ENCODE measurements at regions not wholly inside any gene's neighbourhood (a gene's known extent, or its start where the extent isn't known, plus 50 kb on each side); places are given as distances from the start of the nearest gene placed in this dataset.

GRCh38 chr17:37802712-37803416, 58.0 kb upstream of the HNF1B start:
- no peak for TF ChIP-seq SUZ12 (IDR thresholded peaks at IDR 0.05; ENCODE audit: extremely low read depth, insufficient read depth, insufficient read length)
- no peak for TF ChIP-seq ZNF274 (IDR thresholded peaks at IDR 0.05; ENCODE audit: low read depth, low read length)
- TF ChIP-seq YY1 (IDR thresholded peaks at IDR 0.05; ENCODE audit: insufficient read depth, insufficient read length) = no peak
- no peaks in the 10 kb centered on the region for H3K4me1 ChIP-seq (ENCODE audit: insufficient read depth, insufficient read length)
- DNase-seq (ENCODE audit: low read depth, low spot score) = no peak
- H3K9me3 ChIP-seq (ENCODE audit: insufficient read depth, low read length) = peaks cover 7% of the 10 kb centered on the region; the same call in 1 of the 2 replicates
- no peaks in the 10 kb centered on the region for H3K36me3 ChIP-seq (ENCODE audit: insufficient read depth, insufficient read length, low read length)
- no peaks in the 10 kb centered on the region for H3K27me3 ChIP-seq (ENCODE audit: insufficient read depth, insufficient read length)
- no peak overlapping the region for H3K4me3 ChIP-seq (ENCODE audit: insufficient read length, low read depth)
- H3K9ac ChIP-seq (ENCODE audit: insufficient read length, low read depth) = no peak overlapping the region

- Histone ChIP-seq H3K4me3 (ENCODE audit: insufficient read length, low read depth) (no peak overlapping the region), H3K9me3 (ENCODE audit: insufficient read depth, low read length) (peaks cover 7% of the 10 kb centered on the region; the same call in 1 of the 2 replicates), H3K36me3 (ENCODE audit: insufficient read depth, insufficient read length, low read length) (no peaks in the 10 kb centered on the region), H3K9ac (ENCODE audit: insufficient read length, low read depth) (no peak overlapping the region), H3K4me1 (ENCODE audit: insufficient read depth, insufficient read length) (no peaks in the 10 kb centered on the region), H3K27me3 (ENCODE audit: insufficient read depth, insufficient read length) (no peaks in the 10 kb centered on the region)
- no peak for DNase-seq (ENCODE audit: low read depth, low spot score)
- TF ChIP-seq ZNF274 (IDR thresholded peaks at IDR 0.05; ENCODE audit: low read depth, low read length) = no peak
- TF ChIP-seq SUZ12 (IDR thresholded peaks at IDR 0.05; ENCODE audit: extremely low read depth, insufficient read depth, insufficient read length) = no peak
- TF ChIP-seq YY1 (IDR thresholded peaks at IDR 0.05; ENCODE audit: insufficient read depth, insufficient read length) = no peak
These were observed 57.3 kb upstream of the HNF1B start for GRCh38 chr17:37802061-37802595.

- H3K27me3 ChIP-seq (ENCODE audit: insufficient read depth, insufficient read length) = no peaks in the 10 kb centered on the region
- H3K36me3 ChIP-seq (ENCODE audit: insufficient read depth, insufficient read length, low read length) = no peaks in the 10 kb centered on the region
- H3K4me3 ChIP-seq (ENCODE audit: insufficient read length, low read depth) = no peak overlapping the region
- DNase-seq (ENCODE audit: low read depth, low spot score) = no peak
- TF ChIP-seq SUZ12 (IDR thresholded peaks at IDR 0.05; ENCODE audit: extremely low read depth, insufficient read depth, insufficient read length) (no peak), ZNF274 (IDR thresholded peaks at IDR 0.05; ENCODE audit: low read depth, low read length) (no peak), YY1 (IDR thresholded peaks at IDR 0.05; ENCODE audit: insufficient read depth, insufficient read length) (no peak)
- H3K9me3 ChIP-seq (ENCODE audit: insufficient read depth, low read length) = peaks cover 7% of the 10 kb centered on the region; the same call in 1 of the 2 replicates
- H3K9ac ChIP-seq (ENCODE audit: insufficient read length, low read depth) = no peak overlapping the region
- peaks cover 2% of the 10 kb centered on the region for H3K4me1 ChIP-seq (ENCODE audit: insufficient read depth, insufficient read length)
These were observed 56.3 kb upstream of the HNF1B start for GRCh38 chr17:37801171-37801570.

- Histone ChIP-seq H3K4me3 (ENCODE audit: insufficient read length, low read depth) (no peak overlapping the region), H3K9me3 (ENCODE audit: insufficient read depth, low read length) (peaks cover 7% of the 10 kb centered on the region; the same call in 1 of the 2 replicates), H3K27me3 (ENCODE audit: insufficient read depth, insufficient read length) (no peaks in the 10 kb centered on the region), H3K36me3 (ENCODE audit: insufficient read depth, insufficient read length, low read length) (no peaks in the 10 kb centered on the region), H3K4me1 (ENCODE audit: insufficient read depth, insufficient read length) (peaks cover 3% of the 10 kb centered on the region), H3K9ac (ENCODE audit: insufficient read length, low read depth) (no peak overlapping the region)
- DNase-seq (ENCODE audit: low read depth, low spot score) = no peak
- TF ChIP-seq SUZ12 (IDR thresholded peaks at IDR 0.05; ENCODE audit: extremely low read depth, insufficient read depth, insufficient read length) (no peak), YY1 (IDR thresholded peaks at IDR 0.05; ENCODE audit: insufficient read depth, insufficient read length) (no peak), ZNF274 (IDR thresholded peaks at IDR 0.05; ENCODE audit: low read depth, low read length) (no peak)
These were observed 52.3 kb upstream of the HNF1B start for GRCh38 chr17:37797206-37797605.

GRCh38 chr17:37796076-37796475, 51.2 kb upstream of the HNF1B start:
- TF ChIP-seq YY1 (IDR thresholded peaks at IDR 0.05; ENCODE audit: insufficient read depth, insufficient read length) (no peak), SUZ12 (IDR thresholded peaks at IDR 0.05; ENCODE audit: extremely low read depth, insufficient read depth, insufficient read length) (no peak), ZNF274 (IDR thresholded peaks at IDR 0.05; ENCODE audit: low read depth, low read length) (no peak)
- no peaks in the 10 kb centered on the region for H3K27me3 ChIP-seq (ENCODE audit: insufficient read depth, insufficient read length)
- H3K9me3 ChIP-seq (ENCODE audit: insufficient read depth, low read length) = peaks cover 7% of the 10 kb centered on the region; the same call in 1 of the 2 replicates
- no peak overlapping the region for H3K4me3 ChIP-seq (ENCODE audit: insufficient read length, low read depth)
- H3K4me1 ChIP-seq (ENCODE audit: insufficient read depth, insufficient read length) = peaks cover 3% of the 10 kb centered on the region
- no peak overlapping the region for H3K9ac ChIP-seq (ENCODE audit: insufficient read length, low read depth)
- no peaks in the 10 kb centered on the region for H3K36me3 ChIP-seq (ENCODE audit: insufficient read depth, insufficient read length, low read length)
- DNase-seq (ENCODE audit: low read depth, low spot score) = no peak
